Vagina (tissue), 2 donors: ENCODE measurements at regions not wholly inside any gene's neighbourhood (a gene's known extent, or its start where the extent isn't known, plus 50 kb on each side); places are given as distances from the start of the nearest gene placed in this dataset.

Experiments
- CTCF ChIP-seq, 3 experiments: fragments of 450-650 bp in 2 of 3; fragments of 200-600 bp in 1 of 3; sonication (generic) in 1 of 3; IDR thresholded peaks; one replicate each; pipeline ENCODE4 v1.5.1; 2017 to 2019; ENCODE audit warnings: antibody characterized with exemption in 3 of 3, mild to moderate bottlenecking in 2 of 3, moderate library complexity in 2 of 3
- POLR2A ChIP-seq, 2 donors: fragments of 450-650 bp; IDR thresholded peaks; one replicate each; pipeline ENCODE4 v1.6.1; 2017; ENCODE audit warnings: antibody characterized with exemption in 2 of 2, mild to moderate bottlenecking in 2 of 2, moderate library complexity in 2 of 2
- POLR2AphosphoS5 ChIP-seq, 2 donors: sonication (generic); formaldehyde crosslinking; IDR thresholded peaks; one replicate each; pipeline ENCODE4 v1.9.0; 2017; ENCODE audit warnings: antibody characterized with exemption in 2 of 2, mild to moderate bottlenecking in 2 of 2, low read depth in 1 of 2; ENCODE audit not compliant: insufficient read depth in 1 of 2

GRCh38 chr2:18456026-18456425 is 104.4 kb downstream of the RDH14 start:
- TF ChIP-seq CTCF (IDR thresholded peaks at IDR 0.05) = no peak
- no peak for TF ChIP-seq POLR2A (IDR thresholded peaks at IDR 0.05)
- TF ChIP-seq POLR2AphosphoS5 (IDR thresholded peaks at IDR 0.05; ENCODE audit: insufficient read depth in 1 of 2, low read depth in 1 of 2) = no peak
